Astrocyte (in vitro differentiated cells and primary cell): ENCODE measurements at regions not wholly inside any gene's neighbourhood (a gene's known extent, or its start where the extent isn't known, plus 50 kb on each side); places are given as distances from the start of the nearest gene placed in this dataset.

Experiments used
- DNase-seq: peaks from one replicate; pipeline ENCODE4 v3.0.0-alpha.2; 2010; ENCODE audit warnings: low read depth
- FAIRE-seq: peaks from 2 replicates; lab custom pipeline; 2011; peaks lifted over from hg19 to GRCh38; lab: Jason Lieb, UNC
- H2AFZ ChIP-seq: 2 replicates; pipeline ENCODE4 v1.6.0; 2012; ENCODE audit warnings: low read depth, low read length, inconsistent platforms
- H3K27ac ChIP-seq: 2 replicates; pipeline ENCODE4 v1.5.1; 2011; ENCODE audit warnings: low read depth, low read length, inconsistent platforms
- H3K27me3 ChIP-seq: 2 replicates; pipeline ENCODE4 v1.6.0; 2011; ENCODE audit warnings: low read length, inconsistent platforms; ENCODE audit not compliant: insufficient read depth
- H3K36me3 ChIP-seq: 2 replicates; pipeline ENCODE4 v1.5.1; 2011; ENCODE audit warnings: low read length, inconsistent platforms; ENCODE audit not compliant: insufficient read depth
- H3K4me1 ChIP-seq: 2 replicates; pipeline ENCODE4 v1.5.1; 2011; ENCODE audit warnings: low read length, inconsistent platforms; ENCODE audit not compliant: insufficient read depth
- H3K4me2 ChIP-seq: 2 replicates; pipeline ENCODE4 v1.6.0; 2012; ENCODE audit warnings: low read length, inconsistent platforms
- H3K4me3 ChIP-seq: 2 replicates; pipeline ENCODE4 v1.5.1; 2011; ENCODE audit warnings: low read depth, mild to moderate bottlenecking, low read length, inconsistent platforms; ENCODE audit not compliant: insufficient read depth
- H3K79me2 ChIP-seq: 2 replicates; pipeline ENCODE4 v1.6.0; 2012; ENCODE audit warnings: mild to moderate bottlenecking, low read length, inconsistent platforms; ENCODE audit not compliant: insufficient read depth
- H3K9ac ChIP-seq: 2 replicates; pipeline ENCODE4 v1.6.0; 2012; ENCODE audit warnings: mild to moderate bottlenecking, low read length, inconsistent platforms
- H3K9me3 ChIP-seq: 2 replicates; pipeline ENCODE4 v1.5.1; 2012; ENCODE audit warnings: low read depth, mild to moderate bottlenecking, low read length, inconsistent platforms; ENCODE audit not compliant: insufficient read depth
- H4K20me1 ChIP-seq: 2 replicates; pipeline ENCODE4 v1.6.0; 2012; ENCODE audit warnings: low read length, inconsistent platforms; ENCODE audit not compliant: insufficient read depth
- H3K27ac Mint-ChIP-seq: one replicate; pipeline ENCODE4 v1.8.0; 2021; ENCODE audit warnings: mild to moderate bottlenecking, mixed read lengths; ENCODE audit not compliant: unreplicated experiment
- H3K27me3 Mint-ChIP-seq: one replicate; pipeline ENCODE4 v1.8.0; 2021; ENCODE audit warnings: low read depth, mixed read lengths; ENCODE audit not compliant: unreplicated experiment
- H3K36me3 Mint-ChIP-seq: one replicate; pipeline ENCODE4 v1.8.0; 2021; ENCODE audit warnings: low read depth, mixed read lengths; ENCODE audit not compliant: unreplicated experiment
- H3K4me1 Mint-ChIP-seq: one replicate; pipeline ENCODE4 v1.8.0; 2021; ENCODE audit warnings: low read depth, mixed read lengths; ENCODE audit not compliant: unreplicated experiment
- H3K4me3 Mint-ChIP-seq: one replicate; pipeline ENCODE4 v1.8.0; 2021; ENCODE audit warnings: mild to moderate bottlenecking, moderate library complexity, mixed read lengths; ENCODE audit not compliant: unreplicated experiment
- H3K9me3 Mint-ChIP-seq: one replicate; pipeline ENCODE4 v1.8.0; 2021; ENCODE audit warnings: mild to moderate bottlenecking, mixed read lengths; ENCODE audit not compliant: unreplicated experiment
- EZH2 ChIP-seq: IDR thresholded peaks from 2 replicates; pipeline ENCODE4 v1.6.1; 2012; ENCODE audit warnings: mild to moderate bottlenecking, low read length, inconsistent platforms; ENCODE audit not compliant: insufficient read depth
- TF ChIP-seq, protein P1 (sequence below): IDR thresholded peaks from 2 replicates; pipeline ENCODE4 v1.5.1; 2011; ENCODE audit warnings: low read depth, mild to moderate bottlenecking, inconsistent platforms, low read length, moderate library complexity; ENCODE audit not compliant: insufficient read depth

DNA sequence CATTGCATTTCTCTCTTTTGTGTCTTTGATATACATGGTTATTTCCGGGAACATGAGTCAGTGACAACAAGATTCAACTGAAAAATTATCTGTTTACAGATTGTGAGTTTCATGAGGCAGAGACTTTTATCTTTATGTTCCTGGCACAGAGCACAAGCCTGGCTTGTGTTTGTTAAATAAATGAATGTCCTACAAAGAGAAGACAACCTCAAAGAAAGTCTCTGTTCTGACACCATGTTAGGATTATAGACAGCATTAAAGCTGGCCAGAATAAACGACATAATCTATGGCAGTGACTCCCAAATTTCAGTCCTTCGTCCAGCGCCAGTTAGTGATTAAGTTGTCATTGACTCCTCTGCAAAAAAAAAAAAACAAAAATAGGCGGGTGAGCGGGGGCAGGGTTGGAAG lies 97.4 kb upstream of the DNAJC10 start:
- TF ChIP-seq, protein P1, sequence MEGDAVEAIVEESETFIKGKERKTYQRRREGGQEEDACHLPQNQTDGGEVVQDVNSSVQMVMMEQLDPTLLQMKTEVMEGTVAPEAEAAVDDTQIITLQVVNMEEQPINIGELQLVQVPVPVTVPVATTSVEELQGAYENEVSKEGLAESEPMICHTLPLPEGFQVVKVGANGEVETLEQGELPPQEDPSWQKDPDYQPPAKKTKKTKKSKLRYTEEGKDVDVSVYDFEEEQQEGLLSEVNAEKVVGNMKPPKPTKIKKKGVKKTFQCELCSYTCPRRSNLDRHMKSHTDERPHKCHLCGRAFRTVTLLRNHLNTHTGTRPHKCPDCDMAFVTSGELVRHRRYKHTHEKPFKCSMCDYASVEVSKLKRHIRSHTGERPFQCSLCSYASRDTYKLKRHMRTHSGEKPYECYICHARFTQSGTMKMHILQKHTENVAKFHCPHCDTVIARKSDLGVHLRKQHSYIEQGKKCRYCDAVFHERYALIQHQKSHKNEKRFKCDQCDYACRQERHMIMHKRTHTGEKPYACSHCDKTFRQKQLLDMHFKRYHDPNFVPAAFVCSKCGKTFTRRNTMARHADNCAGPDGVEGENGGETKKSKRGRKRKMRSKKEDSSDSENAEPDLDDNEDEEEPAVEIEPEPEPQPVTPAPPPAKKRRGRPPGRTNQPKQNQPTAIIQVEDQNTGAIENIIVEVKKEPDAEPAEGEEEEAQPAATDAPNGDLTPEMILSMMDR = no peak
- TF ChIP-seq EZH2 = no peak
- Histone ChIP-seq H3K4me1 (peaks cover 7% of the 10 kb centered on the region), H4K20me1 (no peaks in the 10 kb centered on the region), H3K9ac (no peak overlapping the region), H3K4me3 (no peak overlapping the region), H3K4me2 (no peak overlapping the region), H3K9me3 (no peaks in the 10 kb centered on the region), H3K27me3 (no peaks in the 10 kb centered on the region), H2AFZ (no peak overlapping the region), H3K79me2 (no peaks in the 10 kb centered on the region), H3K36me3 (no peaks in the 10 kb centered on the region), H3K27ac (no peak overlapping the region)
- H3K4me3 Mint-ChIP-seq = no peak overlapping the region
- DNase-seq (peak; percentile 47), FAIRE-seq (no peak)
- no peaks in the 10 kb centered on the region for H3K36me3 Mint-ChIP-seq
- H3K4me1 Mint-ChIP-seq = peaks cover 19% of the 10 kb centered on the region
- H3K9me3 Mint-ChIP-seq = no peaks in the 10 kb centered on the region
- no peaks in the 10 kb centered on the region for H3K27me3 Mint-ChIP-seq
- H3K27ac Mint-ChIP-seq = no peak overlapping the region

- H3K27me3 ChIP-seq = no peaks in the 10 kb centered on the region
- H3K9ac ChIP-seq = no peak overlapping the region
- H3K4me2 ChIP-seq = no peak overlapping the region
- no peak overlapping the region for H3K4me3 Mint-ChIP-seq
- DNase-seq (no peak), FAIRE-seq (no peak)
- no peaks in the 10 kb centered on the region for H3K79me2 ChIP-seq
- H3K9me3 ChIP-seq = no peaks in the 10 kb centered on the region
- no peak overlapping the region for H2AFZ ChIP-seq
- no peak overlapping the region for H3K4me3 ChIP-seq
- H3K36me3 ChIP-seq = no peaks in the 10 kb centered on the region
- H3K9me3 Mint-ChIP-seq = no peaks in the 10 kb centered on the region
- H3K4me1 Mint-ChIP-seq = peaks cover 19% of the 10 kb centered on the region
- H3K4me1 ChIP-seq = peaks cover 7% of the 10 kb centered on the region
- no peaks in the 10 kb centered on the region for H3K36me3 Mint-ChIP-seq
- no peaks in the 10 kb centered on the region for H4K20me1 ChIP-seq
- no peak overlapping the region for H3K27ac ChIP-seq
- no peak for TF ChIP-seq EZH2
- TF ChIP-seq, protein P1 = no peak
- no peak overlapping the region for H3K27ac Mint-ChIP-seq
- no peaks in the 10 kb centered on the region for H3K27me3 Mint-ChIP-seq
These were observed 96.8 kb upstream of the DNAJC10 start for GRCh38 chr2:182619276-182619675.

DNA sequence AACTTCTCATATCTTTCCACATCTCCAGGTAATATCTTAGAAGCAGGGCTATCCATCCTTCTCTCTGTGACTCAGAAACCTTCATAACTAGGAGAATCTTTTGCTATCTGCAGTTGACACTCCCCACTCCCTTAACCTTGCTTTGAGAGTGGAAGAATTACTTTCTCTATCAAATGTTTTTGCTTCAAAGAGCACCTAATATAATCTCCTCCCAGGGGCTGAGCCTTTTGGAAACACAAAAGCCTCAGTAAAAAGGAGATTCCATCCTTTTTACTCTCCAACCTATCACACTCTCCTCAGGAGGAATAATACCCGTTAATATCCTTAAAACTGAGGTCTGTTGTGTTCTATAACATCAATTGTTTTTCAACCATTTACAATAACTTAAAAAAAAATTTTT lies 94.9 kb upstream of the DNAJC10 start:
- H3K27me3 Mint-ChIP-seq = peaks cover 6% of the 10 kb centered on the region
- Histone ChIP-seq H3K36me3 (no peaks in the 10 kb centered on the region), H3K79me2 (no peaks in the 10 kb centered on the region), H4K20me1 (no peaks in the 10 kb centered on the region), H3K9me3 (no peaks in the 10 kb centered on the region), H2AFZ (no peak overlapping the region), H3K4me3 (no peak overlapping the region), H3K4me1 (peaks cover 7% of the 10 kb centered on the region), H3K27ac (no peak overlapping the region), H3K4me2 (no peak overlapping the region), H3K27me3 (no peaks in the 10 kb centered on the region), H3K9ac (no peak overlapping the region)
- TF ChIP-seq, protein P1 = no peak
- no peak for TF ChIP-seq EZH2
- H3K36me3 Mint-ChIP-seq = no peaks in the 10 kb centered on the region
- H3K4me3 Mint-ChIP-seq = no peak overlapping the region
- FAIRE-seq (peak; percentile 26), DNase-seq (no peak)
- no peaks in the 10 kb centered on the region for H3K9me3 Mint-ChIP-seq
- H3K4me1 Mint-ChIP-seq = peaks cover 19% of the 10 kb centered on the region
- no peak overlapping the region for H3K27ac Mint-ChIP-seq
